IMR-90 (cell line): ENCODE measurements at regions not wholly inside any gene's neighbourhood (a gene's known extent, or its start where the extent isn't known, plus 50 kb on each side); places are given as distances from the start of the nearest gene placed in this dataset.

Source experiments
- ATAC-seq: fragments of 200-7000 bp; cut with Tn5 transposase; 2 replicates; pipeline ENCODE4 v1.9.1; 2020; ENCODE audit warnings: low read depth, mild to moderate bottlenecking, moderate library complexity
- BruUV-seq: library from RNA; stranded (reverse); fragments of 400-500 nt; replicated peaks from 2 replicates; lab custom pipeline; 2021; lab: Mats Ljungman, UMichigan
- CTCF ChIA-PET: fragments of 300-600 bp; formaldehyde crosslinking; extraction: SDS; loops from one replicate; lab custom pipeline; 2021; ENCODE audit warnings: antibody characterized with exemption; lab: Yijun Ruan, JAX
- POLR2A ChIA-PET: fragments of 300-600 bp; sonication (Branson Sonifier 250); formaldehyde crosslinking; loops from one replicate; lab custom pipeline; 2022; ENCODE audit warnings: antibody characterized with exemption; ENCODE audit not compliant: unreplicated experiment; lab: Charles Lee
- DNase-seq: peaks from one replicate; pipeline ENCODE4 v3.0.0; 2013
- H2AFZ ChIP-seq: replicated peaks from 2 replicates; pipeline ENCODE3; 2013; ENCODE audit warnings: low read length, mild to moderate bottlenecking; ENCODE audit not compliant: poor library complexity
- H2AK5ac ChIP-seq: 2 replicates; pipeline ENCODE4 v1.6.1; 2013; ENCODE audit warnings: low read depth, low read length, inconsistent platforms
- H2AK9ac ChIP-seq: replicated peaks from 2 replicates; pipeline ENCODE3; 2013; ENCODE audit warnings: mild to moderate bottlenecking, low read depth, low read length, moderate library complexity; ENCODE audit not compliant: poor library complexity
- H2BK120ac ChIP-seq: 2 replicates; pipeline ENCODE4 v1.6.1; 2013; ENCODE audit warnings: low read depth, low read length, inconsistent platforms
- H2BK15ac ChIP-seq: 3 replicates; pipeline ENCODE4 v1.6.1; 2013; ENCODE audit warnings: low read depth, low read length, inconsistent platforms
- H2BK20ac ChIP-seq: 2 replicates; pipeline ENCODE4 v1.6.1; 2013; ENCODE audit warnings: low read depth, mild to moderate bottlenecking, inconsistent platforms, low read length, moderate library complexity
- H2BK5ac ChIP-seq: 2 replicates; pipeline ENCODE4 v1.6.1; 2013; ENCODE audit warnings: mild to moderate bottlenecking, low read depth, low read length, inconsistent platforms; ENCODE audit not compliant: poor library complexity, severe bottlenecking
- H3K14ac ChIP-seq: replicated peaks from 2 replicates; pipeline ENCODE4 v1.6.1; 2013; ENCODE audit warnings: low read depth, low read length, inconsistent platforms
- H3K18ac ChIP-seq: 2 replicates; pipeline ENCODE4 v1.6.1; 2013; ENCODE audit warnings: low read depth, low read length, control low read depth
- H3K23ac ChIP-seq: 2 replicates; pipeline ENCODE4 v1.6.1; 2013; ENCODE audit warnings: low read depth, low read length, inconsistent platforms
- H3K27ac ChIP-seq: 2 replicates; pipeline ENCODE4 v1.5.1; 2013; ENCODE audit warnings: mild to moderate bottlenecking, control low read depth, low read length; ENCODE audit not compliant: insufficient read depth
- H3K27me3 ChIP-seq: 2 replicates; pipeline ENCODE4 v1.6.1; 2013; ENCODE audit warnings: low read length; ENCODE audit not compliant: control insufficient read depth, insufficient read depth
- H3K36me3 ChIP-seq: 2 replicates; pipeline ENCODE4 v1.6.1; 2013; ENCODE audit warnings: low read length, mixed read lengths; ENCODE audit not compliant: control insufficient read depth, insufficient read depth
- H3K4ac ChIP-seq: 2 replicates; pipeline ENCODE4 v1.6.1; 2013; ENCODE audit warnings: low read depth, low read length, inconsistent platforms
- H3K4me1 ChIP-seq: 2 replicates; pipeline ENCODE4 v1.6.1; 2013; ENCODE audit warnings: low read length, mixed read lengths; ENCODE audit not compliant: control insufficient read depth, insufficient read depth
- H3K4me2 ChIP-seq: 2 replicates; pipeline ENCODE4 v1.6.1; 2013; ENCODE audit warnings: low read depth, mild to moderate bottlenecking, control low read depth, low read length, moderate library complexity
- H3K4me3 ChIP-seq: 2 replicates; pipeline ENCODE4 v1.5.1; 2013; ENCODE audit warnings: low read depth, mild to moderate bottlenecking, control low read depth, low read length, moderate library complexity; ENCODE audit not compliant: insufficient read depth
- H3K56ac ChIP-seq: 2 replicates; pipeline ENCODE4 v1.6.1; 2013; ENCODE audit warnings: low read length, inconsistent platforms; ENCODE audit not compliant: insufficient read depth; ENCODE audit errors: extremely low read depth
- H3K79me1 ChIP-seq, 2 experiments: 2 replicates each; pipeline ENCODE4 v1.6.1; 2013; ENCODE audit warnings: low read length in 2 of 2, inconsistent platforms in 1 of 2, low read depth in 1 of 2
- H3K9ac ChIP-seq: 2 replicates; pipeline ENCODE4 v1.6.1; 2013; ENCODE audit warnings: low read depth, low read length, control low read depth
- H3K9me1 ChIP-seq: 2 replicates; pipeline ENCODE4 v1.6.1; 2013; ENCODE audit warnings: low read length, inconsistent platforms; ENCODE audit not compliant: insufficient read depth
- H3K9me3 ChIP-seq: 2 replicates; pipeline ENCODE4 v1.6.1; 2013; ENCODE audit warnings: low read length; ENCODE audit not compliant: control insufficient read depth, insufficient read depth
- H4K20me1 ChIP-seq: 2 replicates; pipeline ENCODE4 v1.6.1; 2013; ENCODE audit warnings: low read length, inconsistent platforms; ENCODE audit not compliant: insufficient read depth
- H4K5ac ChIP-seq: 2 replicates; pipeline ENCODE4 v1.6.1; 2013; ENCODE audit warnings: mild to moderate bottlenecking, low read depth, low read length, control low read depth
- H4K8ac ChIP-seq, 2 experiments: 2 replicates each; pipeline ENCODE4 v1.6.1; 2013; ENCODE audit warnings: low read depth in 2 of 2, low read length in 2 of 2, control low read depth in 1 of 2, inconsistent platforms in 1 of 2
- H4K91ac ChIP-seq: 2 replicates; pipeline ENCODE4 v1.6.1; 2013; ENCODE audit warnings: low read depth, low read length, inconsistent platforms; ENCODE audit not compliant: insufficient read depth
- CTCF ChIP-seq: conservative IDR thresholded peaks from 2 replicates; pipeline ENCODE4 v1.5.1; 2012; ENCODE audit warnings: mild to moderate bottlenecking, low read depth, low read length, improper control_type of control experiment
- POLR2A ChIP-seq: IDR thresholded peaks from 2 replicates; pipeline ENCODE4 v1.6.1; 2012; ENCODE audit warnings: mild to moderate bottlenecking, low read depth, low read length
- RCOR1 ChIP-seq: IDR thresholded peaks from 2 replicates; pipeline ENCODE4 v1.6.1; 2012; ENCODE audit warnings: mild to moderate bottlenecking, low read length, improper control_type of control experiment; ENCODE audit not compliant: insufficient replicate concordance
- SMC3 ChIP-seq: fragments of 150-350 bp; IDR thresholded peaks from 2 replicates; pipeline ENCODE4 v1.6.1; 2016; ENCODE audit warnings: low read depth, mild to moderate bottlenecking, antibody characterized with exemption, low read length, moderate library complexity
- WGBS, 2 experiments: methylation state at CpG; one replicate each; pipeline versions ENCODE4 v1.1.5 to v1.1.7; 2013; ENCODE audit warnings: missing lambda C conversion rate in 2 of 2; ENCODE audit not compliant: insufficient read length in 1 of 2; ENCODE audit errors: extremely low coverage in 2 of 2; 5-methylcytosine and 5-hydroxymethylcytosine counted together
- dilution Hi-C: fragments of 300-500 bp; cut with HindIII; formaldehyde crosslinking; loops from one replicate; pipeline ENCODE4 v1.14.3; 2018; ENCODE audit warnings: low sequenced_read_pairs; ENCODE audit not compliant: unreplicated experiment
- in situ Hi-C: fragments of 300-500 bp; cut with MboI; formaldehyde crosslinking; loops from 3 replicates; pipeline ENCODE4 v1.14.3; 2019; ENCODE audit warnings: low sequenced_read_pairs, inconsistent platforms, mixed read lengths
- intact Hi-C: fragments of 100-400 bp; cut with micrococcal nuclease; formaldehyde crosslinking; loops from 2 replicates; pipeline ENCODE4 v1.10.0; 2022
- TF ChIP-seq, protein P1 (sequence below): fragments of 150-350 bp; IDR thresholded peaks from 2 replicates; pipeline ENCODE4 v1.6.1; 2016; ENCODE audit warnings: low read depth, mild to moderate bottlenecking, low read length, moderate library complexity, borderline replicate concordance

DNA sequence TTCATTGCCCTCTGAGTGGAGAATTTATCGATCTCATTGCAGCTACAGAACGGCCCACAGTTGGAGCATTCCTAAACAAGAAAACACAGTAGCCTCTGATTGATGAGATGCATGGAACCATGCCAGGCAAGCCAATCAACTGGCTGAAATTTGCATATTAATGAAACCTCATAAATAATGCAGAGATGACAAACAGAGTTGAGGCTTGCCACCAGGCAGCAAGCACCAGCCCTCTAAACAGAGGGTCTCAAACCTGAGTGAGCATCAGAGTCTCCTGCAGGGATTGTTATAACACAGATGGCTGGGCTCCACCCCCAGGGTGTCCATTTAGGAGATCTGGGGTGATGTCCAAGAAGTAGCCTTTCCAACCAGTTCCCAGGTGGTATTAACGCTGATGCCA is 60.9 kb upstream of the CMKLR1 start:
- Histone ChIP-seq H2AK9ac (peak overlapping the region; percentile 65), H2BK120ac (no peak overlapping the region), H3K27me3 (no peaks in the 10 kb centered on the region), H3K9me3 (no peaks in the 10 kb centered on the region; the same call in 1 of the 2 replicates), H3K4me3 (no peak overlapping the region), H3K36me3 (no peaks in the 10 kb centered on the region), H4K5ac (no peak overlapping the region), H3K18ac (no peak overlapping the region), H3K9ac (no peak overlapping the region), H4K8ac (no peak overlapping the region), H3K4me2 (no peak overlapping the region), H3K56ac (no peak overlapping the region), H4K20me1 (no peaks in the 10 kb centered on the region), H3K4ac (no peak overlapping the region), H3K9me1 (no peaks in the 10 kb centered on the region), H2BK20ac (no peak overlapping the region), H2AK5ac (no peak overlapping the region), H3K27ac (no peak overlapping the region), H3K23ac (no peak overlapping the region), H2BK15ac (no peak overlapping the region), H3K4me1 (no peaks in the 10 kb centered on the region), H4K91ac (no peak overlapping the region), H2AFZ (no peak overlapping the region), H3K14ac (no peak overlapping the region), H2BK5ac (no peak overlapping the region), H3K79me1 (no peaks in the 10 kb centered on the region)
- ATAC-seq = no peak
- POLR2A ChIA-PET = no interaction called here
- dilution Hi-C loops (no loop called here), intact Hi-C loops (no loop called here), in situ Hi-C loops (no loop called here)
- no CpG with 5 or more reads among the region's 3 CpGs for WGBS, 2 experiments
- TF ChIP-seq RCOR1 (no peak), POLR2A (no peak), CTCF (no peak), SMC3 (no peak)
- TF ChIP-seq, protein P1, sequence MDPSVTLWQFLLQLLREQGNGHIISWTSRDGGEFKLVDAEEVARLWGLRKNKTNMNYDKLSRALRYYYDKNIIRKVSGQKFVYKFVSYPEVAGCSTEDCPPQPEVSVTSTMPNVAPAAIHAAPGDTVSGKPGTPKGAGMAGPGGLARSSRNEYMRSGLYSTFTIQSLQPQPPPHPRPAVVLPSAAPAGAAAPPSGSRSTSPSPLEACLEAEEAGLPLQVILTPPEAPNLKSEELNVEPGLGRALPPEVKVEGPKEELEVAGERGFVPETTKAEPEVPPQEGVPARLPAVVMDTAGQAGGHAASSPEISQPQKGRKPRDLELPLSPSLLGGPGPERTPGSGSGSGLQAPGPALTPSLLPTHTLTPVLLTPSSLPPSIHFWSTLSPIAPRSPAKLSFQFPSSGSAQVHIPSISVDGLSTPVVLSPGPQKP = no peak
- DNase-seq = no peak
- CTCF ChIA-PET = no interaction called here
- no TSS peak for BruUV-seq
